ENCODE measurements at regions not wholly inside any gene's neighbourhood (a gene's known extent, or its start where the extent isn't known, plus 50 kb on each side); places are given as distances from the start of the nearest gene placed in this dataset.
A peak's percentile ranks its signal among the peaks of the same experiment; 100 is the strongest.

GRCh38 chr1:242871471-242872030 is 347.1 kb upstream of the PLD5 start:
- TF ChIP-seq CTCF (IDR thresholded peaks at IDR 0.05; ENCODE audit: insufficient read depth, low read depth, low read length, missing control alignments), result no peak
- DNase-seq (ENCODE audit: low read depth), result no peak
- H3K4me3 ChIP-seq (ENCODE audit: low read depth, low read length), result no peak overlapping the region

GRCh38 chr1:242870966-242871365 is 346.5 kb upstream of the PLD5 start:
- H3K4me3 ChIP-seq (ENCODE audit: low read depth, low read length), result no peak overlapping the region
- TF ChIP-seq CTCF (IDR thresholded peaks at IDR 0.05; ENCODE audit: insufficient read depth, low read depth, low read length, missing control alignments), result no peak
- no peak for DNase-seq (ENCODE audit: low read depth)

GRCh38 chr1:242856289-242856688 is 331.8 kb upstream of the PLD5 start:
- DNase-seq (ENCODE audit: low read depth), result no peak
- H3K4me3 ChIP-seq (ENCODE audit: low read depth, low read length), result no peak overlapping the region
- no peak for TF ChIP-seq CTCF (IDR thresholded peaks at IDR 0.05; ENCODE audit: insufficient read depth, low read depth, low read length, missing control alignments)

GRCh38 chr1:242854466-242854865 is 330.0 kb upstream of the PLD5 start:
- H3K4me3 ChIP-seq (ENCODE audit: low read depth, low read length), result no peak overlapping the region
- TF ChIP-seq CTCF (IDR thresholded peaks at IDR 0.05; ENCODE audit: insufficient read depth, low read depth, low read length, missing control alignments), result no peak
- DNase-seq (ENCODE audit: low read depth), result no peak

- TF ChIP-seq CTCF (IDR thresholded peaks at IDR 0.05; ENCODE audit: insufficient read depth, low read depth, low read length, missing control alignments), result no peak
- DNase-seq (ENCODE audit: low read depth), result peak; percentile 7
- no peak overlapping the region for H3K4me3 ChIP-seq (ENCODE audit: low read depth, low read length)
These were observed 323.0 kb upstream of the PLD5 start for GRCh38 chr1:242847390-242847993.

GRCh38 chr1:242842094-242842493 is 317.6 kb upstream of the PLD5 start:
- DNase-seq (ENCODE audit: low read depth), result no peak
- no peak overlapping the region for H3K4me3 ChIP-seq (ENCODE audit: low read depth, low read length)
- TF ChIP-seq CTCF (IDR thresholded peaks at IDR 0.05; ENCODE audit: insufficient read depth, low read depth, low read length, missing control alignments), result no peak

- TF ChIP-seq CTCF (IDR thresholded peaks at IDR 0.05; ENCODE audit: insufficient read depth, low read depth, low read length, missing control alignments), result no peak
- no peak for DNase-seq (ENCODE audit: low read depth)
- no peak overlapping the region for H3K4me3 ChIP-seq (ENCODE audit: low read depth, low read length)
These were observed 314.6 kb upstream of the PLD5 start for GRCh38 chr1:242839101-242839500.

Measured in GM12865 (cell line).